ENCODE measurements at regions not wholly inside any gene's neighbourhood (a gene's known extent, or its start where the extent isn't known, plus 50 kb on each side); places are given as distances from the start of the nearest gene placed in this dataset.

DNA sequence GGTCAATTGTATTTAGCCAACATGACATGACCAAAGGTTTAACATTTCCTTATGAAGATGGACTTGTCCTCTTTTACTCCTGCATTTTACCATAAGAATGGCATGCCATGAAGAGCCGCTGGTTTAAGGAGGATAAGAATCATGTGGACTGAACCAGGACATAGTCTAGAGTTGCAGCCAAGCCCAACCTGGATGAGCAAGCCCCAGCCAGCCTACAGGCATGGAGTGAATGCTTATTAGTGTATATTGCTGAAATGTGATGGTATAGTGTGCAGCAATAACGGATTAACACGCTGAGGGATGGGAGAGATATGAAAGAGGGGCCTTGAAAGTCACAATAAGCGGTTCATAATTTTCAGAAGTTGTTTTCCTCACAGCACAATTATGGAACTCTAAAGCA lies 523.2 kb downstream of the NTRK2 start:
- H3K4me2 ChIP-seq (ENCODE audit: low read length): no peak overlapping the region
- DNase-seq (ENCODE audit: low spot score): no peak
- no peaks in the 10 kb centered on the region for H3K4me1 ChIP-seq (ENCODE audit: insufficient read depth, low read length, poor library complexity, severe bottlenecking)
- intact Hi-C loops (cut with micrococcal nuclease; ENCODE audit: unreplicated experiment): no loop called here
- BruUV-seq (replicated peaks): no TSS peak
- ChIA-PET CTCF (ENCODE audit: unreplicated experiment) (no interaction called here), POLR2A (interaction anchor here (0.6 kb wide), 1 partner anchor 11 kb away, joined by 7 read pairs; no protein-coding TSS in a partner anchor)
- no peaks in the 10 kb centered on the region for H3K9me3 ChIP-seq (ENCODE audit: low read length)
- no peak overlapping the region for H3K4me3 ChIP-seq (ENCODE audit: low read depth, low read length, poor library complexity, severe bottlenecking)
- no peaks in the 10 kb centered on the region for H3K79me2 ChIP-seq (ENCODE audit: insufficient read depth, low read depth, low read length)
- TF ChIP-seq EZH2phosphoT487 (IDR thresholded peaks at IDR 0.05; ENCODE audit: borderline replicate concordance, low read depth, low read length): no peak
- TF ChIP-seq, protein P1, sequence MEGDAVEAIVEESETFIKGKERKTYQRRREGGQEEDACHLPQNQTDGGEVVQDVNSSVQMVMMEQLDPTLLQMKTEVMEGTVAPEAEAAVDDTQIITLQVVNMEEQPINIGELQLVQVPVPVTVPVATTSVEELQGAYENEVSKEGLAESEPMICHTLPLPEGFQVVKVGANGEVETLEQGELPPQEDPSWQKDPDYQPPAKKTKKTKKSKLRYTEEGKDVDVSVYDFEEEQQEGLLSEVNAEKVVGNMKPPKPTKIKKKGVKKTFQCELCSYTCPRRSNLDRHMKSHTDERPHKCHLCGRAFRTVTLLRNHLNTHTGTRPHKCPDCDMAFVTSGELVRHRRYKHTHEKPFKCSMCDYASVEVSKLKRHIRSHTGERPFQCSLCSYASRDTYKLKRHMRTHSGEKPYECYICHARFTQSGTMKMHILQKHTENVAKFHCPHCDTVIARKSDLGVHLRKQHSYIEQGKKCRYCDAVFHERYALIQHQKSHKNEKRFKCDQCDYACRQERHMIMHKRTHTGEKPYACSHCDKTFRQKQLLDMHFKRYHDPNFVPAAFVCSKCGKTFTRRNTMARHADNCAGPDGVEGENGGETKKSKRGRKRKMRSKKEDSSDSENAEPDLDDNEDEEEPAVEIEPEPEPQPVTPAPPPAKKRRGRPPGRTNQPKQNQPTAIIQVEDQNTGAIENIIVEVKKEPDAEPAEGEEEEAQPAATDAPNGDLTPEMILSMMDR (conservative IDR thresholded peaks at IDR 0.05; ENCODE audit: low read length): no peak
- H3K9me2 ChIP-seq (ENCODE audit: insufficient read depth, low read length): no peaks in the 10 kb centered on the region
- H3K27ac ChIP-seq (ENCODE audit: low read depth, low read length, poor library complexity, severe bottlenecking): no peak overlapping the region
- no peaks in the 10 kb centered on the region for H4K20me1 ChIP-seq (ENCODE audit: insufficient read depth, low read length)
- H2AFZ ChIP-seq (ENCODE audit: low read length): no peak overlapping the region
- H3K36me3 ChIP-seq (ENCODE audit: insufficient read depth, low read length): no peaks in the 10 kb centered on the region

DNA sequence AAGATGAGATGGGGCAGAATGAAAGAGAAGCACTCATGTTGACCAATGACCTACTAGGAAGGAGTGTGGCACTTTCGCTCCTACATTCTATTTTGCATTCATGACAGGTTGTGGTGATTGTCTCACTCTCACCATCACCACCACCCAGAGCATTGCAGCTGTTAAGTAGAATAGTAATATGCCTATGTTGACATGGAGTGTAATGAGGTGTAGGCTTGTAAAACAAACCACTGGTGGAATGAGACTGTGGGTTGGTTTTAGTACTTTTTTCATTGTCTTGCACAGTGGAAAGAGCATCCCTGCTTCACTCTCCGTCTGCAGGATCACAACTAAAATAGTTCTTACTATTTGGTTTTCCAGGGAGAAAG lies 516.7 kb downstream of the NTRK2 start:
- no TSS peak for BruUV-seq (replicated peaks)
- TF ChIP-seq EZH2phosphoT487 (IDR thresholded peaks at IDR 0.05; ENCODE audit: borderline replicate concordance, low read depth, low read length): no peak
- TF ChIP-seq, protein P1 (conservative IDR thresholded peaks at IDR 0.05; ENCODE audit: low read length): no peak
- H3K36me3 ChIP-seq (ENCODE audit: insufficient read depth, low read length): no peaks in the 10 kb centered on the region
- H3K4me3 ChIP-seq (ENCODE audit: low read depth, low read length, poor library complexity, severe bottlenecking): no peak overlapping the region
- H3K9me3 ChIP-seq (ENCODE audit: low read length): no peaks in the 10 kb centered on the region
- no peaks in the 10 kb centered on the region for H3K79me2 ChIP-seq (ENCODE audit: insufficient read depth, low read depth, low read length)
- ChIA-PET POLR2A (no interaction called here), CTCF (ENCODE audit: unreplicated experiment) (no interaction called here)
- H4K20me1 ChIP-seq (ENCODE audit: insufficient read depth, low read length): no peaks in the 10 kb centered on the region
- no peaks in the 10 kb centered on the region for H3K4me1 ChIP-seq (ENCODE audit: insufficient read depth, low read length, poor library complexity, severe bottlenecking)
- H3K27ac ChIP-seq (ENCODE audit: low read depth, low read length, poor library complexity, severe bottlenecking): no peak overlapping the region
- H2AFZ ChIP-seq (ENCODE audit: low read length): no peak overlapping the region
- no peak for DNase-seq (ENCODE audit: low spot score)
- no peaks in the 10 kb centered on the region for H3K9me2 ChIP-seq (ENCODE audit: insufficient read depth, low read length)
- no peak overlapping the region for H3K4me2 ChIP-seq (ENCODE audit: low read length)
- intact Hi-C loops (cut with micrococcal nuclease; ENCODE audit: unreplicated experiment): no loop called here

DNA sequence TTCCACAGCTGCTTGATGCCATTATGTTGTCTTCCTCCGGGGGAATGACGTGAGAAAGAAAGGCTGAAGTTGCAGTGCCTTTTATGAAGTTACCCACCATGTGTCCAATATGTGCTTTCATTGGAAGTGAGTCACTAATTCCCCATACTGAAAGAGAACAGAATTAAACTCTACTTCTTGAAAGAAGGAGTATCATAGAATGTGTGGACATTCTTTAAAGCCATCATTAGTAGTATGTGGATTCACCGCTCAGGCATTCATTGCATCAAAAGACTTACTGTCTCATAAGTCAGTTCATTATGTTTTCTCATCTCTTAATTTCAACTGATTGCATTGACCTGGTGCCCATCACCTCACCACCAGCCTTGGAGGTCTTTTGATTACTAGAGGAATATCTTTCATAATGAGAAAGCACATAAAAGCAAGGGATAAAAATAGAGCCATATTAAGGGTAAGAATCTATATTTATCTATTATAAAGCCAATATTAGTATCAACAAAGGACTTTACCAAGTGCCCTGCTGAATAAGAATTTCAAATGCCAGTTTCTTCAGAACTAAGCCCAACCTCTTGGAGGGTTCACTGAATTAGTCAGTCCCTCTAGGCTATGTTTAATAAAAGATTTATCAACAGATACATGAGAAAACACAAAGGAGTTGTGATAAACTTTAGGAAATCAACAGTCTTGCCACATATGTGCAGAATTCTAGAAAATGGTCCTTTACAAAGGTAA lies 516.1 kb downstream of the NTRK2 start:
- H3K4me1 ChIP-seq (ENCODE audit: insufficient read depth, low read length, poor library complexity, severe bottlenecking): no peaks in the 10 kb centered on the region
- no peak overlapping the region for H3K4me3 ChIP-seq (ENCODE audit: low read depth, low read length, poor library complexity, severe bottlenecking)
- no peak overlapping the region for H3K27ac ChIP-seq (ENCODE audit: low read depth, low read length, poor library complexity, severe bottlenecking)
- no peaks in the 10 kb centered on the region for H3K9me3 ChIP-seq (ENCODE audit: low read length)
- no peak for DNase-seq (ENCODE audit: low spot score)
- ChIA-PET CTCF (ENCODE audit: unreplicated experiment) (no interaction called here), POLR2A (no interaction called here)
- H4K20me1 ChIP-seq (ENCODE audit: insufficient read depth, low read length): no peaks in the 10 kb centered on the region
- H2AFZ ChIP-seq (ENCODE audit: low read length): no peak overlapping the region
- H3K9me2 ChIP-seq (ENCODE audit: insufficient read depth, low read length): no peaks in the 10 kb centered on the region
- BruUV-seq (replicated peaks): no TSS peak
- H3K79me2 ChIP-seq (ENCODE audit: insufficient read depth, low read depth, low read length): no peaks in the 10 kb centered on the region
- no peaks in the 10 kb centered on the region for H3K36me3 ChIP-seq (ENCODE audit: insufficient read depth, low read length)
- intact Hi-C loops (cut with micrococcal nuclease; ENCODE audit: unreplicated experiment): no loop called here
- no peak for TF ChIP-seq EZH2phosphoT487 (IDR thresholded peaks at IDR 0.05; ENCODE audit: borderline replicate concordance, low read depth, low read length)
- TF ChIP-seq, protein P1 (conservative IDR thresholded peaks at IDR 0.05; ENCODE audit: low read length): no peak
- no peak overlapping the region for H3K4me2 ChIP-seq (ENCODE audit: low read length)
